ENCODE measurements at regions not wholly inside any gene's neighbourhood (a gene's known extent, or its start where the extent isn't known, plus 50 kb on each side); places are given as distances from the start of the nearest gene placed in this dataset.

- H4K20me1 ChIP-seq (ENCODE audit: insufficient read depth): no peaks in the 10 kb centered on the region
- no peak overlapping the region for H3K27ac ChIP-seq
- ChIA-PET CTCF (no interaction called here), POLR2A (ENCODE audit: unreplicated experiment) (no interaction called here)
- intact Hi-C loops (cut with micrococcal nuclease; ENCODE audit: unreplicated experiment): no loop called here
- no peak for TF ChIP-seq CTCF (conservative IDR thresholded peaks at IDR 0.05)
- no peak for TF ChIP-seq EZH2 (IDR thresholded peaks at IDR 0.05; ENCODE audit: low read depth)
- no peaks in the 10 kb centered on the region for H3K27me3 ChIP-seq (ENCODE audit: insufficient read depth, low read depth)
- BruUV-seq (replicated peaks): no TSS peak
- no peaks in the 10 kb centered on the region for H3K4me1 ChIP-seq (replicated peaks; ENCODE audit: insufficient read depth)
- H3K4me2 ChIP-seq: no peak overlapping the region
- H3K79me2 ChIP-seq (ENCODE audit: low read depth): no peaks in the 10 kb centered on the region
- no peaks in the 10 kb centered on the region for H3K9me2 ChIP-seq (ENCODE audit: insufficient read depth)
- H2AFZ ChIP-seq: no peak overlapping the region
- no peak for DNase-seq
- no peak overlapping the region for H3K4me3 ChIP-seq
- no peaks in the 10 kb centered on the region; the same call in 1 of the 2 replicates for H3F3A ChIP-seq (ENCODE audit: insufficient read depth, low read depth)
- no peaks in the 10 kb centered on the region for H3K36me3 ChIP-seq (ENCODE audit: low read depth)
- no peaks in the 10 kb centered on the region; the same call in 1 of the 2 replicates for H3K9me3 ChIP-seq (ENCODE audit: insufficient read depth, low read depth)
Observed at GRCh38 chr1:222004034-222004433, 262.1 kb upstream of the DUSP10 start.

GRCh38 chr1:222002503-222002902, 260.6 kb upstream of the DUSP10 start:
- ChIA-PET POLR2A (ENCODE audit: unreplicated experiment) (no interaction called here), CTCF (no interaction called here)
- no peaks in the 10 kb centered on the region for H3K27me3 ChIP-seq (ENCODE audit: insufficient read depth, low read depth)
- H3K9me3 ChIP-seq (ENCODE audit: insufficient read depth, low read depth): no peaks in the 10 kb centered on the region; the same call in 1 of the 2 replicates
- no peak for TF ChIP-seq EZH2 (IDR thresholded peaks at IDR 0.05; ENCODE audit: low read depth)
- TF ChIP-seq CTCF (conservative IDR thresholded peaks at IDR 0.05): no peak
- intact Hi-C loops (cut with micrococcal nuclease; ENCODE audit: unreplicated experiment): no loop called here
- H2AFZ ChIP-seq: no peak overlapping the region
- H3K4me2 ChIP-seq: no peak overlapping the region
- H3K4me3 ChIP-seq: no peak overlapping the region
- no peak overlapping the region for H3K27ac ChIP-seq
- BruUV-seq (replicated peaks): no TSS peak
- H3F3A ChIP-seq (ENCODE audit: insufficient read depth, low read depth): no peaks in the 10 kb centered on the region; the same call in 1 of the 2 replicates
- no peaks in the 10 kb centered on the region for H3K36me3 ChIP-seq (ENCODE audit: low read depth)
- no peak for DNase-seq
- H4K20me1 ChIP-seq (ENCODE audit: insufficient read depth): no peaks in the 10 kb centered on the region
- no peaks in the 10 kb centered on the region for H3K9me2 ChIP-seq (ENCODE audit: insufficient read depth)
- H3K79me2 ChIP-seq (ENCODE audit: low read depth): no peaks in the 10 kb centered on the region
- H3K4me1 ChIP-seq (replicated peaks; ENCODE audit: insufficient read depth): no peaks in the 10 kb centered on the region

- Histone ChIP-seq H3K27me3 (ENCODE audit: insufficient read depth, low read depth) (no peaks in the 10 kb centered on the region), H3K4me2 (no peak overlapping the region), H3K36me3 (ENCODE audit: low read depth) (no peaks in the 10 kb centered on the region), H4K20me1 (ENCODE audit: insufficient read depth) (no peaks in the 10 kb centered on the region), H3K79me2 (ENCODE audit: low read depth) (no peaks in the 10 kb centered on the region), H2AFZ (no peak overlapping the region), H3K9me3 (ENCODE audit: insufficient read depth, low read depth) (no peaks in the 10 kb centered on the region; the same call in 1 of the 2 replicates), H3K27ac (no peak overlapping the region), H3K4me1 (replicated peaks; ENCODE audit: insufficient read depth) (no peaks in the 10 kb centered on the region), H3F3A (ENCODE audit: insufficient read depth, low read depth) (no peaks in the 10 kb centered on the region; the same call in 1 of the 2 replicates), H3K9me2 (ENCODE audit: insufficient read depth) (no peaks in the 10 kb centered on the region), H3K4me3 (no peak overlapping the region)
- DNase-seq: no peak
- POLR2A ChIA-PET (ENCODE audit: unreplicated experiment): interaction anchor here (0.7 kb wide), 1 partner anchor 665 kb away, joined by 4 read pairs; no protein-coding TSS in a partner anchor
- BruUV-seq (replicated peaks): no TSS peak
- intact Hi-C loops (cut with micrococcal nuclease; ENCODE audit: unreplicated experiment): no loop called here
- TF ChIP-seq CTCF (conservative IDR thresholded peaks at IDR 0.05) (no peak), EZH2 (IDR thresholded peaks at IDR 0.05; ENCODE audit: low read depth) (no peak)
- CTCF ChIA-PET: no interaction called here
Observed at GRCh38 chr1:222000131-222000530, 258.2 kb upstream of the DUSP10 start.

Measured in PC-9 (cell line).